Spleen (tissue), 7 donors: ENCODE measurements at regions not wholly inside any gene's neighbourhood (a gene's known extent, or its start where the extent isn't known, plus 50 kb on each side); places are given as distances from the start of the nearest gene placed in this dataset.

Experiments
- CTCF ChIP-seq, 11 experiments: fragments of 200-600 bp in 7 of 11; fragments of 450-650 bp in 4 of 11; sonication (generic) in 4 of 11; IDR thresholded peaks in 8 of 11; conservative IDR thresholded peaks in 3 of 11; 1 replicate in 7 of 11; 2 replicates in 4 of 11; pipeline versions ENCODE4 v1.4.0 to v1.8.0; 2016 to 2021; ENCODE audit warnings: antibody characterized with exemption in 11 of 11, inconsistent platforms in 4 of 11, mild to moderate bottlenecking in 1 of 11
- POLR2A ChIP-seq, 3 donors: fragments of 450-650 bp; IDR thresholded peaks; one replicate each; pipeline ENCODE4 v1.5.1; 2017; ENCODE audit warnings: antibody characterized with exemption in 3 of 3, mild to moderate bottlenecking in 1 of 3
- POLR2AphosphoS5 ChIP-seq, 3 donors: sonication (generic); formaldehyde crosslinking; IDR thresholded peaks; one replicate each; pipeline ENCODE4 v1.5.1; 2017; ENCODE audit warnings: antibody characterized with exemption in 3 of 3
- donor health status: DM: no; HTN: no; CAD: no; lungs with moderate emphysema.
- donor health status: DM: no; HTN: no; CAD: no.
- donor health status: DM: no; HTN: no; CAD: no.

GRCh38 chr4:29079260-29079659 is 1640.9 kb upstream of the PCDH7 start:
- TF ChIP-seq CTCF (IDR thresholded peaks at IDR 0.05 in 8 of 11, conservative IDR thresholded peaks at IDR 0.05 in 3 of 11) (no peak), POLR2A (IDR thresholded peaks at IDR 0.05) (no peak), POLR2AphosphoS5 (IDR thresholded peaks at IDR 0.05) (no peak)
